ENCODE measurements at regions not wholly inside any gene's neighbourhood (a gene's known extent, or its start where the extent isn't known, plus 50 kb on each side); places are given as distances from the start of the nearest gene placed in this dataset.

GRCh38 chr9:28620661-28621060 is 1047.4 kb upstream of the C9orf72 start:
- no peak for DNase-seq (ENCODE audit: low read depth)

GRCh38 chr9:28624771-28625170 is 1051.5 kb upstream of the C9orf72 start:
- no peak for DNase-seq (ENCODE audit: low read depth)

DNA sequence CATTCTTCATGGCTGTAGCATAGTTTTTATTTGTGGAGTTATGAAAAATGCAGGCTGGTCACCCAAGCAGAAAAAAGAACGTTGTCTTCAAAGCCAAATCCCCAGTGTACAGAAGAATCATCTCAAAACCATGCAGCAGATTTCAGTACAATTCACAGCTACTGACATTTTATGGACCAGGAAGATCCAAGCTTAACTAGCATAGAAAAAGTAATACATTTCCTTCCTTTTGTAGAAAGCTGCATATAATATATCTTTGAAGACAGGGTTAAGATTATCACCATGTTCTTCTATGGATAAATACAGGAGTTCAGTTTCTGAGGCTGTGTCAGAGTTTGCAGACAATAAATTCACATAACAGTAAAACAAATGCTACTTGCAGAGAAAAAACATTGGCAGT is 1054.8 kb upstream of the C9orf72 start:
- no peak for DNase-seq (ENCODE audit: low read depth)

DNA sequence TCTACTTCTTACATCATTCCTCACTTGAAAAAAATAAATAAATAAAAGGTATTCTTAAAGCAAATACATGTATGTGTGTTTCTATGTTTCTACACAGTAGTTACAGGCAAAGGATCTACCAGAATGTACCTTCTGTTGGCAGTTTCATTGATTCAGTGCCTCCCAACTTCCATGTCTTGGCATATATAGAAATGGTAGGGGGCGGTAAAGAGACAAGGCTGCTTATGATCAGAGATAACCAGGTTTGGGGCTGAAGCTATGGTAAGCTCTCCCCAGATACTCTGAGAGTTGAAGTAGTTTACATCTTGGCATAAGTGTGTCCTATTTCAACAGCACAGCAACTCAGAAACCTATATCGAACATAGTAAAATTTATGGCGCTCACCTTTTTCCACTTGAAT is 1075.4 kb upstream of the C9orf72 start:
- no peak for DNase-seq (ENCODE audit: low read depth)

- DNase-seq (ENCODE audit: low read depth) = no peak
These were observed 1077.0 kb upstream of the C9orf72 start for GRCh38 chr9:28650327-28650726.

DNA sequence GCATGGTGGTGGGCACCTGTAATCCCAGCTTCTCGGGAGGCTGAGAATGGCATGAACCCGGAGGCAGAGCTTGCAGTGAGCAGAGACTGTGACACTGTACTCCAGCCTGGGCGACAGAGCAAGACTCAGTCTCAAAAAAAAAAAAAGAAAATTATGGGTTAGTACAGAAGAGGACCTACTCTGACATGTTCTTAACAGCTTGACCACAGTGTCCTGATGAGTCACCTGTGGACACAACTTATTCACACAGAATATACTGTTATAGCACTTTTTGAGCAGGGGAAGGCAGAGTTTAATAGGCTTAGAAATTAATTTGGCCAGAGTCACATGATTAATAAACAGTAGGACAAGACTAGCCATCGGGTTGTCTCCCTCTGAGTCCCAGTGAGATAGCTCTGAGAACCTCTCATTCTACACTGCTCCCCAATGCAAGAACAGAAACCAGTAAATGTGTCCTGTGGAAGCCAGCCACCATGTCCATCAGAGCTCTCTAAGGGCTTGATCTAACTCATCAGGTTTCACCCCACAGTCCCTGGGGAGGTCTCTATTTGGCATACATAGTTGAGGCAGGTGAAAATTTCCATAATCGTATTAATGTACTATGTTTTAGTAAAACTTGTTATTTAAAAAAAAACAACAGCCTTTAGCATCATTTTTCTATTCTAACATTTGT is 1077.9 kb upstream of the C9orf72 start:
- DNase-seq (ENCODE audit: low read depth) = no peak

DNA sequence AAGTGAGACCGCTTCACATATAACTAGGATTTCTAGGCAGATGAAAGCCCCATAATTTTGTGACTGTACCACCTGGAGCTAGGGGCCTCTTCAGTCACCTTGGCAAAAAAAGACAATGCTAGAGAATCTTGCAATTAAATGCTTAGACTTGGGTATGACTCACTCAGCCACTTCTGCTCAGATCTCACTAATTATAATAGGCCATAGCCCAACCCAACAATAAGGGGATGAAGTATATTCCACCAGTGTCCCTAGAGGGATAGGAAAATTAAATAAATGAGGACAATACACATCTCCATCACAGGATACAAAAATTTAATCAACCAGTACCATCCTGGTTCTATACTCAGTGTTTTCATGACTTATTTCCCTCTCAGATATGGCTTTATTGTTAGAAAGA is 1079.9 kb upstream of the C9orf72 start:
- DNase-seq (ENCODE audit: low read depth) = no peak

GRCh38 chr9:28656727-28657126 is 1083.4 kb upstream of the C9orf72 start:
- no peak for DNase-seq (ENCODE audit: low read depth)

DNA sequence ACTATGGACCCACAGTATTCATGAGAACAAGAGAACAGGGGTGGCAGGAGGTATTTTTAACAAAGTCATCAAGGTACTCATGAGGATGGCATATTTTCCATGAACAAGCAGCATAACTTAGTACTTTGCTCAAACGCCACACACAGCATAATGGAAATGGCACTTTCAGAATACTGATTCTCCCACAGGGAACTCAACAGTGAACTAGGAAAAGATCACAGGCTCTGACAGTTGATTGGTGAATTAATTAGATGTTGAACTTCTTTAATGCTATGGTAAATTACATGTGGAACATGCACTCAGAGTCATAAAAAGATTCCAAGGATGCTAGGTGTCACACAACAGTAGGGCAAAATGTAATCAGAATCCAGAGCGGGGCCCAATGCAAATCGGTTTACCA is 1088.6 kb upstream of the C9orf72 start:
- no peak for DNase-seq (ENCODE audit: low read depth)

DNA sequence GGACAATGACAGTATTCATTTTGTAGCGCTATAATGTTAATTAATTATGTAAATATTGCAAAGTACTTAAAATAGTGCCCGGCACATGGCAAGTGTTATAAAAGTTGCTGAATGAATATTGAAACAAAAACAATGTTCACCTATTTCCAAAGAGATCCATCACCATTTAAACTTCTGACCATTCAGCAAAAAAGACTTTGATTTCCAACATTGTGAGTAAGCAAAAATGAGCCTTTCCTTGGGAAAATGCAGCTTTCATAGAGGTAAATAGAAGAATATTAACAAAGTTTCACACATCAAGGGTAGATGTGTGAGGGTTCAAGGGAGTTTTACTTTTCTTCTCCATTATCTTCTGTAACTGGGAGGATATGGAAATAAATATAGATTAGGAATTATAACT is 1089.4 kb upstream of the C9orf72 start:
- DNase-seq (ENCODE audit: low read depth) = no peak

DNA sequence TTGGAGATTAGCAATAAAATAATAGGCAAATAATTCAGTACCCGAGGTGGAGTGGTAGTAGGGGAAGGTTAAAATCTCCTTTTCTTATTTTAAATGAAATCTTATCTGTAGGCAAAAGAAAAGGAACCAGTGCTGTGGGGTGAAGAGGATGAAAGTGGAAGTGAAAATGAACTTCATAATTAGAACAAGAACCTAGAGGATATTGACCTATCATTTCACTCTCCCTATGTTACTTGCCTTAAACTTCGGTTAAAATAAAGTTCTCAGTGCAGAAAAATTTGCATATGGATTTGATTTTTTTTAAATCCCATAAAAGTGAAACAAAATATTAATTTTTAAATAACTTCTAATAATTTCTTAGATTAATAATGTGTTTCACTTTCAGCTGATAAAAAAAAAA is 1094.9 kb upstream of the C9orf72 start:
- DNase-seq (ENCODE audit: low read depth) = no peak

DNA sequence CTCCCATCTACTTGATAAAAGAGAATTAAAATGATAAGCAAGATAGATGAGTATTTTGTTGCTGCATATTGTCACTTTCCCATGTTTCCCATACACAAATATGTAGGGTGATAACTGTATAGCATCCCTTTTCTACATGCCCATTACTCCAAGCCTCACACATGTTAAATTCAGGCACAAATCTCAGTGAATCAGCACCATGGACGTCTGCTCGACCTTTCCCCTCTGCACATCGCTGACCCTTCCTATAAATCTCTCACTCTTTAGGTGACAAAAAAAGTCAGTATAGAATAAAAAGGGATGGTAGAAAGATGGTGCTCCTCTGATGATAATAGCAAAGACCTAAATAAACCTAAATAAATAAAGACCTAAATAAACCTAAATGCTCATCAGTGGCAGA is 1097.7 kb upstream of the C9orf72 start:
- DNase-seq (ENCODE audit: low read depth) = no peak

- no peak for DNase-seq (ENCODE audit: low read depth)
These were observed 1104.8 kb upstream of the C9orf72 start for GRCh38 chr9:28678097-28678496.

DNA sequence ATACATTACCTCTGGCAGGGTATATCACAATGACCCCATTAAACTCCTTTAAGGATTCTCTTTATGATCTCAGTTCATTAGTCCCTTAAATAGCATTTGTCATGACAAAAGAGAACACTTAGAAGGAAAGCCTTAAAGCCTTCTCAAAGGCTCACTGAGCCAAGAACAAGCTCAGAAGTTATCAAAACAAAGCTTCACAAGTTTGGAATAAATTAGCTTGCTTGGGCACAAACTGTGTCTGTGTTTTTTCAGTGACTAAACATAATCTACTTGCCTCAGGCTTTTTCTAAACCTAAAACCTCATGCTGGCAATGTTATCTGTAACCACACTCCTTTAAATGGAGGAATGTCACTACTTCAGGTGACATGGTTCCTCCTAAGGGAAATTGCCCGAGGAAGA is 1114.9 kb upstream of the C9orf72 start:
- DNase-seq (ENCODE audit: low read depth) = no peak

DNA sequence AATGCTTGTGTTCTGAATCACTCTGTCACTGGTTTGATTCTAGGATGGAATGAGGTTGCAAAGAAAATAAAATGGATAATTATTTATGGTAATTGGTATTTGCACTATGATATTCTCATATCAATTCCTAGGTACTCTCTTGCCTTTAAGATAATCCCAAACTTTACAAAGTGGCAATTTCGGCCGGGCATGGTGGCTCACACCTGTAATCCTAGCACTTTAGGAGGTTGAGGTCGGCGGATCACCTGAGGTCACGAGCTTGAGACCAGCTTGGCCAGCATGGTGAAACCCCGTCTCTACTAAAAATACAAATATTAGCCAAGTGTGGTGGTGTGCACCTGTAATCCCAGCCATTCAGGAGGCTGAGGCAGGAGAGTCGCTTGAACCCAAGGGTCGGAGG is 1118.7 kb upstream of the C9orf72 start:
- no peak for DNase-seq (ENCODE audit: low read depth)

- no peak for DNase-seq (ENCODE audit: low read depth)
These were observed 1123.7 kb upstream of the C9orf72 start for GRCh38 chr9:28696960-28697359.

- DNase-seq (ENCODE audit: low read depth) = no peak
These were observed 1126.4 kb upstream of the C9orf72 start for GRCh38 chr9:28699632-28700031.

DNA sequence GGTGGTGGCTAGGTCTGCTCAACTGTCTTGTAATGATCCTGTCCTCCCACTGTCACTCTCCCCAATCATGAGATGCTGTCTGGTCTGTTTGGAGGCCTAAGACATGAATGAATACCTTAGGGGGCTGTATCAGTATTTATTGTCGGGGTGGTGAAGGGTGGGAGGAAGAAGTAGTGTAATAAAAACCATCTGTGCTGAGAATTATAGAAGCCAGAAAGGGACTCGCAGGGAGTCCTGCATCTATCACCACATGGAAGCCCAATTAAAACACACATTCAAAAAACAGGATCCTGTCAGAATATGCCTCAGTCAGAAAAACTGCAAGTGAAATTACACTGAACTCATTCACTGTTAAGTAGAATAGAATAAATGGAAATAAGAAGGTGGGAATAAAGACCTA is 1134.3 kb upstream of the C9orf72 start:
- DNase-seq (ENCODE audit: low read depth) = no peak

- no peak for DNase-seq (ENCODE audit: low read depth)
These were observed 1140.9 kb upstream of the C9orf72 start for GRCh38 chr9:28714188-28714587.

GRCh38 chr9:28718226-28718625 is 1144.9 kb upstream of the C9orf72 start:
- DNase-seq (ENCODE audit: low read depth) = no peak

DNA sequence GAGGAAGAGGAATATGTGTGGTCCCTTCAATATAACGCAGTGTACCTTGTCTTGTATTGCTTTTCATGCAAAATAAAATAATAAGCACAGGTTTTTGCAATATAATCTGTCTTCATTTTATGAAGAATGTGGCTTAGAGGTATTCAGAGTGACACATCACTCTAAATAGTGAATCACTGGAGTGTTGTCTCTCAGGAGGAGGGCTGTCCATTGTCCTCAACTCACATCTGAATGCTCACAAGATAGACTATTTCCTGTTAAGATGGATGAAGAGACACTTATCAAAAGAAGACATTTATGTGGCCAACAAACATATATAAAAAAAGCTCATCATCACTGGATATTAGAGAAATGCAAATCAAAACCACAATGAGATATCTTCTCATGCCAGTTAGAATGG is 1147.5 kb upstream of the C9orf72 start:
- DNase-seq (ENCODE audit: low read depth) = no peak

DNA sequence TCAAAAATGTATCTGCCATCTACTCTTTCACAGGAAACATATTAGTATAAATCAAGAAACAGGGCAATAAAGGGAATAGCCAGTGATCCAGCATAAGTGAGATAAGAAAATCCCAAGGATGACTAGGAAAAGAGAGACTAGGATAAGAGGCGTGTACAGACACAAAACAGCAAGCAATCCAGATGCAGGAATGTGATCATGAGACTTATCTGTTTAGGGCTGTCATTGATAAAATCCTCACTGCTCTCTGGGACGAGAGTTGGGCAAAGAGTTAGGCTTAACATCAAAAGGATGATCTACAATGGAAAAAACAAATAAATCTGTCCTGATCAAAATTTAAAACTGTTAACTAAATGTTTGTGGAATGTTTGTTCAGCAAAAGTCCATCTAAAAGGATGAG is 1156.8 kb upstream of the C9orf72 start:
- DNase-seq (ENCODE audit: low read depth) = no peak

- no peak for DNase-seq (ENCODE audit: low read depth)
These were observed 1162.6 kb upstream of the C9orf72 start for GRCh38 chr9:28735738-28736342.

GRCh38 chr9:28741459-28741858 is 1168.2 kb upstream of the C9orf72 start:
- no peak for DNase-seq (ENCODE audit: low read depth)
